ENCODE measurements at regions not wholly inside any gene's neighbourhood (a gene's known extent, or its start where the extent isn't known, plus 50 kb on each side); places are given as distances from the start of the nearest gene placed in this dataset.

DNA sequence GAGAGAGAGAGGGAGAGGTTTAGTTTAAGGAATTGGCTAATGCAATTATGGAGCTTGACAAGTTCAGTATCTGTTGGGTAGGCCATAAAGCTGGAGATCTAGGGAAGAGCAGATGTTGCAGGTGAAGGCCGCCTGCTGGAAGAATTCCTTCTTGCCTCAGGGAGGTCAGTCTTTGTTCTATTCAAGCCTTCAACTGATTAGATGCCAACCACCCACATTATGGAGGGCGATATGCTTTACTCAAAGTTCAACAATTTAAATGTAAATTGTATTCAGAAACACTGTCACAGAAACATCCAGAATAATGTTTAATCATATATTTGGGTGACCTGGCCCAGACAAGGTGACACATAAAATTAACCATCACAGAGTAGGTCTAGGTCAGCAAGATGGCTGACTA is 51.7 kb upstream of the SSBP2 start:
- Mint-ChIP-seq H3K36me3 (peaks cover 0 to 9% (median 9%) of the 10 kb centered on the region in 5 donors), H3K9me3 (peaks cover 0 to 23% (median 12%) of the 10 kb centered on the region in 11 donors), H3K27me3 (peaks cover 0 to 12% (median 0%) of the 10 kb centered on the region in 5 donors), H3K27ac (no peak overlapping the region), H3K4me1 (peaks cover 7 to 28% (median 15%) of the 10 kb centered on the region in 7 donors), H3K4me3 (no peak overlapping the region)
- H3K4me3 ChIP-seq (ENCODE audit: low read length) = no peak overlapping the region
- H3K4me1 ChIP-seq (ENCODE audit: control insufficient read depth in 2 of 2, insufficient read depth in 2 of 2, low read length in 2 of 2) = no peaks in the 10 kb centered on the region
- no peaks in the 10 kb centered on the region for H3K9me3 ChIP-seq (ENCODE audit: control insufficient read depth in 2 of 3, low read length in 3 of 3)
- no peak overlapping the region for H3K27ac ChIP-seq (ENCODE audit: low read depth, low read length)
- no peaks in the 10 kb centered on the region for H3K27me3 ChIP-seq (ENCODE audit: control insufficient read depth in 2 of 2, insufficient read depth in 2 of 2, low read length in 2 of 2)
- POLR2A ChIA-PET = interaction anchor here (0.6 kb wide), 1 partner anchor 53 kb away, joined by 3 read pairs; no protein-coding TSS in a partner anchor
- intact Hi-C loops (cut with micrococcal nuclease) = no loop called here
- CTCF ChIA-PET = no interaction called here
- no peak for ATAC-seq
- no peak for DNase-seq
- no peaks in the 10 kb centered on the region for H3K36me3 ChIP-seq (ENCODE audit: control insufficient read depth in 2 of 3, insufficient read depth in 3 of 3, low read length in 3 of 3)

DNA sequence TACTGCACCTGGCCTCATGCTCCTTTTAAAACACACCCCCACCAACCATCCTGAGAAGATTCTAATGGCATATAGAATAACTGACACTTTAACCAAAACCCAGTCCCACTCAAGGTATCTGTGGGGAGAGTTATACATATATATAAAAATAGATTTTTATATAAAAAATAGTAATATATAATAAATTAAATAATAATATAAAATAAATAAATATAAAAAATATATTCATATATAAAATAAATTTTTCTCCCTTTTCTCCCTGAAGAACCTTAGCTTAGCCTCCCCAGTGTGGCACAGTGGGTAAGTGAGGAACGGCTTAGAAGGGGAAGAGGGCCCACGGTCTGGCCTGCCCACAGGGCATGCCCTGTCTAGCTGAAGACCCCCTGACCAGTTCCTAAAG is 51.1 kb upstream of the SSBP2 start:
- H3K27me3 Mint-ChIP-seq = peaks cover 0 to 10% (median 0%) of the 10 kb centered on the region in 5 donors
- peaks cover 7 to 28% (median 15%) of the 10 kb centered on the region in 7 donors for H3K4me1 Mint-ChIP-seq
- CTCF ChIA-PET = no interaction called here
- Histone ChIP-seq H3K27ac (ENCODE audit: low read depth, low read length) (no peak overlapping the region), H3K4me3 (ENCODE audit: low read length) (no peak overlapping the region), H3K4me1 (ENCODE audit: control insufficient read depth in 2 of 2, insufficient read depth in 2 of 2, low read length in 2 of 2) (no peaks in the 10 kb centered on the region), H3K27me3 (ENCODE audit: control insufficient read depth in 2 of 2, insufficient read depth in 2 of 2, low read length in 2 of 2) (no peaks in the 10 kb centered on the region), H3K36me3 (ENCODE audit: control insufficient read depth in 2 of 3, insufficient read depth in 3 of 3, low read length in 3 of 3) (no peaks in the 10 kb centered on the region), H3K9me3 (ENCODE audit: control insufficient read depth in 2 of 3, low read length in 3 of 3) (no peaks in the 10 kb centered on the region)
- peaks cover 0 to 18% (median 9%) of the 10 kb centered on the region in 11 donors for H3K9me3 Mint-ChIP-seq
- ATAC-seq (no peak), DNase-seq (no peak)
- no peak overlapping the region for H3K27ac Mint-ChIP-seq
- POLR2A ChIA-PET = interaction anchor here (0.5 to 0.6 kb wide), 2 partner anchors 52 to 161 kb away, joined by 3 read pairs; no protein-coding TSS in a partner anchor
- peaks cover 0 to 9% (median 7%) of the 10 kb centered on the region in 5 donors for H3K36me3 Mint-ChIP-seq
- H3K4me3 Mint-ChIP-seq = no peak overlapping the region
- intact Hi-C loops (cut with micrococcal nuclease) = no loop called here

DNA sequence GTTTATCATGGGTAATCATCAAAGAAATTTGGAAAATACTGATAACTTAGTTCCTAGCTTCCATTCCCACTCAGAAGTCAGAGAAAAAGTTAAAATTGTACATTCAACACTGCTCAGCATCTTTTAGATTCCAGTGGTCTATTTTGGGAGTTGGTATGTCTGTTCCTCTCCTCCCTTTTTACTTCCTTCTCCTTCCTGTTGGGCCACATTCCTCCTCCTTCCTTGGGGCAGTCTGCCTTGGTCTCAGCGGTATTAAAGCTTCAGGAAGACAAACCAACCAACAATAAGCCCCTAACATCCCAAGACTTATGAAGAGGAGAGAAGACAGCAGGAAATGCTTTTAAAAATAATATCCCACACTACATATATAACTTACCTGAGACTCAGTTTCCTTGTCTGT is 49.9 kb upstream of the SSBP2 start:
- no peak overlapping the region for H3K27ac ChIP-seq (ENCODE audit: low read depth, low read length)
- POLR2A ChIA-PET = interaction anchor here (0.7 kb wide), 2 partner anchors 59 to 803 kb away, joined by 3 read pairs; no protein-coding TSS in a partner anchor
- peaks cover 0 to 4% (median 0%) of the 10 kb centered on the region in 5 donors for H3K36me3 Mint-ChIP-seq
- no peaks in the 10 kb centered on the region for H3K9me3 ChIP-seq (ENCODE audit: control insufficient read depth in 2 of 3, low read length in 3 of 3)
- ATAC-seq = no peak
- no peak overlapping the region for H3K4me3 ChIP-seq (ENCODE audit: low read length)
- peaks cover 0 to 5% (median 1%) of the 10 kb centered on the region in 11 donors for H3K9me3 Mint-ChIP-seq
- H3K4me1 Mint-ChIP-seq = peaks cover 7 to 28% (median 15%) of the 10 kb centered on the region in 7 donors
- no peak overlapping the region for H3K27ac Mint-ChIP-seq
- H3K27me3 Mint-ChIP-seq = peaks cover 0 to 3% (median 0%) of the 10 kb centered on the region in 5 donors
- H3K27me3 ChIP-seq (ENCODE audit: control insufficient read depth in 2 of 2, insufficient read depth in 2 of 2, low read length in 2 of 2) = no peaks in the 10 kb centered on the region
- DNase-seq = no peak
- intact Hi-C loops (cut with micrococcal nuclease) = no loop called here
- H3K36me3 ChIP-seq (ENCODE audit: control insufficient read depth in 2 of 3, insufficient read depth in 3 of 3, low read length in 3 of 3) = no peaks in the 10 kb centered on the region
- no peak overlapping the region for H3K4me3 Mint-ChIP-seq
- H3K4me1 ChIP-seq (ENCODE audit: control insufficient read depth in 2 of 2, insufficient read depth in 2 of 2, low read length in 2 of 2) = no peaks in the 10 kb centered on the region
- CTCF ChIA-PET = no interaction called here
